ENCODE measurements at regions not wholly inside any gene's neighbourhood (a gene's known extent, or its start where the extent isn't known, plus 50 kb on each side); places are given as distances from the start of the nearest gene placed in this dataset.

GRCh38 chr2:241982706-241983570, 113.4 kb downstream of the RTP5 start:
- no peak overlapping the region for H3K4me3 ChIP-seq (ENCODE audit: low read length)
- Mint-ChIP-seq H3K4me1 (no peaks in the 10 kb centered on the region), H3K4me3 (no peak overlapping the region), H3K27me3 (ENCODE audit: insufficient read depth) (peaks cover 5% of the 10 kb centered on the region), H3K9me3 (peaks cover 9% of the 10 kb centered on the region), H3K27ac (no peak overlapping the region), H3K36me3 (ENCODE audit: low read depth) (peaks cover 5% of the 10 kb centered on the region)
- WGBS, 2 experiments (ENCODE audit: insufficient coverage in 1 of 2, insufficient read length in 1 of 2): 91 to 96% methylated on average over 17 to 23 of the region's 23 CpGs
- no peak overlapping the region for H3K27ac ChIP-seq (ENCODE audit: low read depth, low read length)
- no peak overlapping the region for H3K9ac ChIP-seq (ENCODE audit: extremely low read depth, low read length, poor library complexity, severe bottlenecking)
- H3K27me3 ChIP-seq (ENCODE audit: control insufficient read depth, insufficient read depth, low read length, poor library complexity, severe bottlenecking): no peaks in the 10 kb centered on the region
- no peak for TF ChIP-seq CTCF (conservative IDR thresholded peaks at IDR 0.05)
- no peaks in the 10 kb centered on the region for H3K9me3 ChIP-seq (ENCODE audit: control insufficient read depth, low read length)
- no peaks in the 10 kb centered on the region for H3K4me1 ChIP-seq (ENCODE audit: control insufficient read depth, insufficient read depth, low read length)
- DNase-seq: peak; percentile 23
- H3K36me3 ChIP-seq (ENCODE audit: control insufficient read depth, insufficient read depth, low read length): no peaks in the 10 kb centered on the region

- peak; percentile 32 for DNase-seq
- Histone ChIP-seq H3K9ac (ENCODE audit: extremely low read depth, low read length, poor library complexity, severe bottlenecking) (no peak overlapping the region), H3K9me3 (ENCODE audit: control insufficient read depth, low read length) (no peaks in the 10 kb centered on the region), H3K36me3 (ENCODE audit: control insufficient read depth, insufficient read depth, low read length) (no peaks in the 10 kb centered on the region), H3K4me3 (ENCODE audit: low read length) (no peak overlapping the region), H3K4me1 (ENCODE audit: control insufficient read depth, insufficient read depth, low read length) (no peaks in the 10 kb centered on the region), H3K27me3 (ENCODE audit: control insufficient read depth, insufficient read depth, low read length, poor library complexity, severe bottlenecking) (no peaks in the 10 kb centered on the region), H3K27ac (ENCODE audit: low read depth, low read length) (no peak overlapping the region)
- Mint-ChIP-seq H3K4me3 (no peak overlapping the region), H3K27ac (no peak overlapping the region), H3K27me3 (ENCODE audit: insufficient read depth) (peaks cover 7% of the 10 kb centered on the region), H3K9me3 (peaks cover 9% of the 10 kb centered on the region), H3K4me1 (no peaks in the 10 kb centered on the region), H3K36me3 (ENCODE audit: low read depth) (peaks cover under 1% of the 10 kb centered on the region)
- WGBS, 2 experiments (ENCODE audit: insufficient coverage in 1 of 2, insufficient read length in 1 of 2): 91 to 94% methylated on average over 9 to 22 of the region's 22 CpGs
- TF ChIP-seq CTCF (conservative IDR thresholded peaks at IDR 0.05): no peak
Measured at GRCh38 chr2:241983571-241984270, 114.2 kb downstream of the RTP5 start.

- no peaks in the 10 kb centered on the region for H3K4me1 Mint-ChIP-seq
Measured at GRCh38 chr2:241984271-241984655, 114.7 kb downstream of the RTP5 start.

More at GRCh38 chr2:241984271-241984655, 114.7 kb downstream of the RTP5 start:
- Histone ChIP-seq H3K27ac (ENCODE audit: low read depth, low read length) (no peak overlapping the region), H3K36me3 (ENCODE audit: control insufficient read depth, insufficient read depth, low read length) (no peaks in the 10 kb centered on the region), H3K4me3 (ENCODE audit: low read length) (no peak overlapping the region), H3K9ac (ENCODE audit: extremely low read depth, low read length, poor library complexity, severe bottlenecking) (no peak overlapping the region), H3K27me3 (ENCODE audit: control insufficient read depth, insufficient read depth, low read length, poor library complexity, severe bottlenecking) (no peaks in the 10 kb centered on the region), H3K9me3 (ENCODE audit: control insufficient read depth, low read length) (no peaks in the 10 kb centered on the region), H3K4me1 (ENCODE audit: control insufficient read depth, insufficient read depth, low read length) (no peaks in the 10 kb centered on the region)
- Mint-ChIP-seq H3K9me3 (peaks cover 9% of the 10 kb centered on the region), H3K27me3 (ENCODE audit: insufficient read depth) (peaks cover 7% of the 10 kb centered on the region), H3K36me3 (ENCODE audit: low read depth) (no peaks in the 10 kb centered on the region), H3K4me3 (no peak overlapping the region), H3K27ac (no peak overlapping the region)
- WGBS, 2 experiments (ENCODE audit: insufficient coverage in 1 of 2, insufficient read length in 1 of 2): 89 to 95% methylated on average over 9 to 12 of the region's 12 CpGs
- no peak for TF ChIP-seq CTCF (conservative IDR thresholded peaks at IDR 0.05)
- peak; percentile 28 for DNase-seq

All from endodermal cell (in vitro differentiated cells).